ENCODE measurements at regions not wholly inside any gene's neighbourhood (a gene's known extent, or its start where the extent isn't known, plus 50 kb on each side); places are given as distances from the start of the nearest gene placed in this dataset.
A peak's percentile ranks its signal among the peaks of the same experiment; 100 is the strongest.
"Not testable (repeated sequence)": the region's sequence is repeated elsewhere in the genome, so short reads cannot be mapped to it uniquely, and the experiment has no call there.

DNA sequence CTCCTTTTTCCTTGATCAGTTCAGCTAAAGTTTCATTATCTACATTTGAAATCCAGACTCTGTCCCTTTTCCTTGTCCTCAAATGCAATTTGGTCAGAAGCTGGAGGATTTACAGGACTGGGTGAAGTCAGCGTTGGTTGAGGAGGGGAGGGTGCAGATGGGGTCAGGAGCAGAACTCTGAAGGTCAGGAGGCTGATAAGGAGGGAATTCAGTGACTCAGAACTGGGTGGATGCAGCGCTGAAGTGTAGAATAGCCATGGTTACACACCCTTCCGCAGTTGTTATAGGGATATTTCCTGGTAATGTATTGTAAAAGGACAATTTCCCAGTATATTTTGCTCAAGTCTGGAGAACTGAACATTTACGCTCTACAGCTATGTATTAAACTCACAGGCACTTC is 133.1 kb upstream of the FOXA2 start:
- in situ Hi-C loops (cut with HindIII; ENCODE audit: low pct_unique_long_range_greater_than_20kb, low sequenced_read_pairs) = no loop called here
- DNase-seq (ENCODE audit: low read depth, low spot score) = no peak

DNA sequence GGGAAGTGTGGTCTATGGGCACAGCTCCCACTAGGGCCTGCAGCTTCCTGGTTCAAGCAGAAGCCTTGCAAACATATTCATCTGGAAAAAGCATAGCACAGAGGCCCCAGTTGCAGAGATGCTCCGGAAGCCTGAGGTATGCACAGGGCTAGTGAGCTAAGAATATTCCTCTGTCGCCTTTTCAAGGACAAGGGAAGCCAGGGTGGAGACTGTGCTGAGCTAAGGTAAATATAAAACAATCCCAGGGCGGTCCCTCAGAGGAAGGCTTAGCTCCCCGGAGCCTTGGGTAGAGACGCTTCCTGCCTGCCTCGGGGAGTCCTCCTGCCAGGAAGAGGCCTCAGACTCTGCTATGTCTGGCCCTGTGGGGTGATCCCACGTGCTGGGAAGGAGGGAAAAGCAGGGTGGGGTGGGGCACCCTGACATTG is 134.8 kb upstream of the FOXA2 start:
- DNase-seq (ENCODE audit: low read depth, low spot score) = no peak
- in situ Hi-C loops (cut with HindIII; ENCODE audit: low pct_unique_long_range_greater_than_20kb, low sequenced_read_pairs) = no loop called here

DNA sequence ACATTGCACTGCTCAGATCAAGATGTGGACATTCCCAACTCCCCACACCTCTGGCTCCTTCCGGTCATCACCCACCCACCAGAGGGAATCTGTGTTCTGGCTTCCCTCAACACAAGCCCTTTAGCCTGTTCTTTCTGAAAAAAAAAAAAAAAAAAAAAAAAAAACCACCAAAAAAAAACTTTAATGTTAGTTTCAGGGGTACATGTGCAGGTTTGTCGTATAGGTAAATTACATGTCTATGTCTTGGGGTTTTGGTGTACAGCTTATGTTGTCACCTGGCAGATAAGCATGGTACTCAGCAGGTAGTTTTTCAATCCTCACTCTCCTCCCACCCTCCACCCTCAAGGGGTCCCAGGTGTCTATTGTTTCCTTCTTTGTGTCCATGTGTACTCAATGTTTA is 135.8 kb upstream of the FOXA2 start:
- no peak for DNase-seq (ENCODE audit: low read depth, low spot score)
- in situ Hi-C loops (cut with HindIII; ENCODE audit: low pct_unique_long_range_greater_than_20kb, low sequenced_read_pairs) = no loop called here

DNA sequence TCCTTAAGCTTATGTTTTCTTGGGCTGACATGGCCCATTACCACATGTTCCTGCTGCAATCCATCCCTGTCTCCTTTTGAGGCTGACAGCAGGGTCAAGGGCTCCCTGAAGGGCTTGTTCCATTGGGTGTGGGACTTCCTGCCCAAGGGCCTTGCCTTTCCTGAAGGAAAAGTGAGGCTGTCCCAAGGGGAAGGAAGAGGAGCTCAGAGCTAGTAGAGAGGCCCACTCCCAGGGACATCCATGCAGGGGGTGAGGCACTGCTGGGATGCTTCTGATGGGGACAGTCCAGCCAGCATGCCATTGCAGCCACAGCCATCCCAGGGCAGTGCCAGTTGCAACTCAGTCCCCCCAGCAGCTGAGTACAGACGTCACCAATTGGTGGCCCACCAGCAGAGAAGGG is 138.4 kb upstream of the FOXA2 start:
- no peak for DNase-seq (ENCODE audit: low read depth, low spot score)
- in situ Hi-C loops (cut with HindIII; ENCODE audit: low pct_unique_long_range_greater_than_20kb, low sequenced_read_pairs) = no loop called here

DNA sequence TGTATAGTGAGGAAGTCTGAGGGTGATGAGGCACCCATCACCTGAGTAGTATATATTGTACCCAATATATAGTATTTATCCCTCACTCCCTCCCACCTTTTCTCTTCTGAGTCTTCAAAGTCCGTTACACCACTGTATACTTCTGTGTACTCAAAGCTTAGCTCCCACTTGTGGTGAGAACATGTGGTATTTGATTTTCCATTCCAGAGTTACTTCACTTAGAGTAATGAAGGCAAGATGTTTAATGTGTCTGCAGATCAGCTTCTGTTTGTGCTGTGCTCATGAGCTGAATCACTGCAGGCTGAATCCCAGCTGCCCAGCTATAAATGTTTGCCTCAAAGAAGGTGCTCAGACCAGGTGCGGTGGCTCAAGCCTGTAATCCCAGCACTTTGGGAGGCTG is 139.3 kb upstream of the FOXA2 start:
- in situ Hi-C loops (cut with HindIII; ENCODE audit: low pct_unique_long_range_greater_than_20kb, low sequenced_read_pairs) = no loop called here
- no peak for DNase-seq (ENCODE audit: low read depth, low spot score)

DNA sequence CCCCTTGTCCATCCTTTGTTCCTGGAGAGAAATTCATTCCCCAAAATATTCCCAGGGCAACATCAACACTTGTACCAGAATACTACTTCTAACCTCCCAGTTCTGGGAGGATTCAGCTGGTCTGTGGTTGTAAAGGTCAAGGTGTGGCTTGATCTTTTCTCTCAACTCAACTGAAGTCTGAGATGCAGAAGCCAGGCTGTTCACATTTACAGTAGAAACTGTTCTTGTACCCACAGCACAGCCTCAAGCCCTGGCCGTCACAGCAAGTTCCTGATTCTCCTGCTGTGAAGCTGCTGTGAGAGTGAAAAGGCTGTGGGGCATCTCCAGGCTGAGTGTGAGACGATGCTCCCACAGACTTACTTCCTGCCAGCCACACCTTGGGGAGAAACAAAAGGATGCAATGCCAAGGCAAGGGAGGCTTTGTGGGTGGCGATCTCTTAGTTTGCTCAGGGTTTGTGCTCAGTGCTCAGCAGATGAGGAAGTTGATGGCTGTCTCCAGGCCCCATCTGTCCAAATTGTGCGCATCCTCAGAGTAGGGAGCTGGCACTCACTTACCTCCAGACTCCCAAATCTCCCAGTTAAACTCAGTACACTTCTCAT is 143.9 kb upstream of the FOXA2 start:
- DNase-seq (ENCODE audit: low read depth, low spot score) = no peak
- in situ Hi-C loops (cut with HindIII; ENCODE audit: low pct_unique_long_range_greater_than_20kb, low sequenced_read_pairs) = no loop called here

DNA sequence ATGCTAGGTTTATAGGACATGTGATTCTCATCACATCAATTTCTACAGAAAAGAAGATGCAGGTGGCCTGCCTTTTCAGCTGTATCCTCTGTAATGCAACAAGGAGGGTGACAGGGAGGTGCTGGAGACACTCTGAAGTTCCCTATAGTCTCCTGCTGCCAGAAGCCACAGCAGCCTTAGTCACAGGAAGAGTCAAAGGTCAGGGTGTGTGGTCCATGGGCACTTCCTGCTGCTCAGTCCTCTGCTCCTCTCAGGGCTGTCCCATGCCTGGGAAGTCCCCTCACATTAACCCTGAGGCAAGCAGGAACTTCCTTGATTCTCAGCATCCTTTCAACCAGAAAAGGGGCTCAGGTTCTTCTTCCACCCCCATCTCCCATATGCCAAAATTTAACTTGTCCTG is 144.8 kb upstream of the FOXA2 start:
- in situ Hi-C loops (cut with HindIII; ENCODE audit: low pct_unique_long_range_greater_than_20kb, low sequenced_read_pairs) = no loop called here
- DNase-seq (ENCODE audit: low read depth, low spot score) = no peak

DNA sequence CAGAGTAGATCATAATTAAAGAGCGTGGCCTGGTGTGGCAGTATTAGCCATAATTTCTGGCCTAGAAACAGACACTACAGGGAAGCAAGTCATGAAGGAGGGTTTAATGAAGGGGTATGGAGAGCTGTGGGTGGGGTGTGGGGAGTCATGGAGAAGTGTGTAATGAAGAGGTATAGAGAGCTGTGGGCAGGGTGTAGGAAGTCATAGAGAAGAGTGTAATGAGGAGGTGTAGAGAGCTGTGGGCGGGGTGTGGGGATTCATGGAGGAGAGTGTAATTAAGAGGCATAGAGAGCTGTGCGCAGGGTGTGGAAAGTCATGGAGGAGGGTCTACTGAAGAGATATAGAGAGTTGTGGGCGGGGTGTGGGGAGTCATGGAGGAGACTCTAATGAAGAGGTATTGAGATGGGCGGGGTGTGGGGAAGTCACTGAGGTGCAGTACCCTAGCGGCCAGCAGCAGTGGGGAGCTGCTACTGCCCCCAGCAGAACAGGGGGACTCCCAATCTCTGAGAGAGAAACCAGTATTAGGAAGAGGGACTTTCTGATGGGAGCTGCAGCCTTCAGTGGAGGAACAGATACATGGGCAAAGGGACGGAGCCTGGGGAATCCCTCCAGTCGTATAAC is 145.4 kb upstream of the FOXA2 start:
- no peak for DNase-seq (ENCODE audit: low read depth, low spot score)
- in situ Hi-C loops (cut with HindIII; ENCODE audit: low pct_unique_long_range_greater_than_20kb, low sequenced_read_pairs) = no loop called here

DNA sequence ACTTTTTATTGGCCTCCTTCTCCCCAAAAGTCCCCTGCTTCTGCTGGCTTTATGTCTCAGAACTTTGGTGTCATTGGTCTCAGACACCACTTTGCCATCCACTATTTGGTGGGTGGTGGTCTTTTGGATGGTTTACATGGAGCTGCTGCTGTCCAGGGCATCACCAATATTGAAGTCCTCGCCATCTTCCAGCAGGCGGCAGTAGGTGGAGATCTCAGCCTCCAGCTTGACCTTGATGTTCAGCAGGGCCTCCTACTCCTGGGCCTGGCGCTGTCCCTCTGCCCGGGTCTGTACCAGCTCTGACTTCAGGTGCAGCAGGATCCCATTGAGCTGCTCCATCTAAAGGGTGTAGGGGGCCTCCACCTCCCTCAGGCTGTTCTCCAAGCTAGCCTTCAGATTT is 148.4 kb upstream of the FOXA2 start:
- peak; percentile 30 for DNase-seq (ENCODE audit: low read depth, low spot score)
- in situ Hi-C loops (cut with HindIII; ENCODE audit: low pct_unique_long_range_greater_than_20kb, low sequenced_read_pairs) = no loop called here

DNA sequence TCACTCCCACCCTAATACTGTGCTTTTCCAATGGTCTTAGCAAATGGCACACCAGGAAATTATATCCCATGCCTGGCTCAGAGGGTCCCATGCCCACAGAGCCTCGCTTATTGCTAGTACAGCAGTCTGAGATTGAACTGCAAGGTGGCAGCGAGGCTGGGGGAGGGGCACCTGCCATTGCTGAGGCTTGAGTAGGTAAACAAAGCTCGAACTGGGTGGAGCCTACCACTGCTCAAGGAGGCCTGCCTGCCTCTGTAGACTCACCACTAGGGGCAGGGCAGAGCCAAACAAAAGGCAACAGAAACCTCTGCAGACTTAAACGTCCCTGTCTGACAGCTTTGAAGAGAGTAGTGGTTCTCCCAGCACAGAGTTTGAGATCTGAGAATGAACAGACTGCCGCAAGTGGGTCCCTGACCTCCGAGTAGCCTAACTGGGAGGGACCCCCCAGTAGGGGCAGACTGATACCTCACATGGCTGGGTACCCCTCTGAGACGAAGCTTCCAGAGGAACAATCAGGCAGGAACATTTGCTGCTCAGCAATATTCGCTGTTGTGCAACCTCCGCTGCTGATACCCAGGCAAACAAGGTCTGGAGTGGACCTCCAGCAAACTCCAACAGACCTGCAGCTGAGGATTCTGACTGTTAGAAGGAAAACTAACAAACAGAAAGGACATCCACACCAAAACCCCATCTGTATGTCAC is 150.7 kb upstream of the FOXA2 start:
- DNase-seq (ENCODE audit: low read depth, low spot score) = peak; percentile 64
- in situ Hi-C loops (cut with HindIII; ENCODE audit: low pct_unique_long_range_greater_than_20kb, low sequenced_read_pairs) = not testable (repeated sequence)

DNA sequence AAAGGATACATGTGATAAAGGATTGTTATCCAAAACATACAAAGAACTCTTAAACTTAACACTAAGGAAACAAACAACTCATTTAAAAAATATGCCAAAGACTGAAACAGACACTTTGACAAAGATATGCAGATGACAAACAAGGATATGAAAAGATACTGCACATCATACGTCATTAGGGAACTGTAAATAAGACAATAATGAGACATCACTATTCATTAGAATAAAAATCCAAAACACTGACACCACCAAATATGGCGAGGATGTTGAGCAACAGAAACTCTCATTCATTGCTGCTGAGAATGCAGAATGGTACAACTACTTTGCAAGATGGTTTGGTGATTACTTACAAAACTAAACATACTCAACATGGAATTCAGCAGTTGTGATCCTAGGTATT is 156.5 kb upstream of the FOXA2 start:
- DNase-seq (ENCODE audit: low read depth, low spot score) = no peak
- in situ Hi-C loops (cut with HindIII; ENCODE audit: low pct_unique_long_range_greater_than_20kb, low sequenced_read_pairs) = no loop called here

DNA sequence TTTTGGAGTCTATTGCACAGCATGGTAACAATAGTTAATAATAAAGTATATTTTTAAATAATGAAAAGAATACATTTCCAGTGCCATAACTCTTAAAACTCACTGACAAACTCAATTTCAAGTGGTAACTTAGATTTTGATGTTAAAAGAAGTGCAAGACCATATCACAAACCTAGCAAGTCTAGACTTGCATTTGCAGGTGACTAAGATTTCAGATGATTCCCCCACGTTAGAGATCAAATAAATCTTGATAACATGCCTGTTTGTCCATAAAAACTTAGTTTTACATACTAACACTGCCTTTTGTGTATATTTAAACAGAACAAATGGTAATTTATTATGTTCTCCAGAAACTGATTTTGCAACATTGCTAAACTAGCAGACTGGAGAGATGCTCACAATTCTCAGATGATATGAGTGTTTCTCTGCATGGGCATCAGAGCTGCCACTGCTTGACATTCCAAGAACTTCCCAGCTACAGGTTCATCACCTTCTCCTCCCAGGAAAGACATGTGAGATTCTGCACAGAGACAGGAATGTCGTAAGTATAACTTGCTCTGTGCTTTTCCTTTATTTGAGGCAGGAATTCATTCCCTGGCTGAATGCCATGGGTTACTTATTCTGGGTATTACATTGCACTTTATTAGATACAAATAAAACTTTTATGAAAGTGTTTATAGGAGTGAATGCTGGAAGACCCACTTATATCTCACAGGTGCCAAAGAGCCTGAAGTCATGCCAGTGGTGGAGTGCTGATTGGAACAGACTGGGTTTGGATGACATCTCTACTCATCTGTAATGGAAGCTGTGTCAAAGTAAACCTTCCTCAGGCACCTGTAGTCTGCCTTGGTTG is 160.2 kb upstream of the FOXA2 start:
- in situ Hi-C loops (cut with HindIII; ENCODE audit: low pct_unique_long_range_greater_than_20kb, low sequenced_read_pairs) = no loop called here
- DNase-seq (ENCODE audit: low read depth, low spot score) = no peak

DNA sequence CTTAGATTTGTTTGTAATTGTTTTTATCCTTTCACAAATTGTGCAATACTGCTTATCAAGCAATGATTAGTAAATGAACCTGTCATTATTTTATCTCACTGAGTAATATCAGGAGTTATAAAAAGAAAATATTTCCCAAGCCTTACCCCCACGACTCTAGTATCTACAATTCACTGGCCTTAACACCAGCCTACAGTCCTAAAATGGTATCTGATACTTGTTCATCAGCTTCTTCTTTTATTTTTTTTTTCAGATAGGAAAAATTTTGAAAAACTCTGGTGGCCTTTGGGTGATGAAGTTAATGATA is 160.8 kb upstream of the FOXA2 start:
- DNase-seq (ENCODE audit: low read depth, low spot score) = no peak
- in situ Hi-C loops (cut with HindIII; ENCODE audit: low pct_unique_long_range_greater_than_20kb, low sequenced_read_pairs) = no loop called here

DNA sequence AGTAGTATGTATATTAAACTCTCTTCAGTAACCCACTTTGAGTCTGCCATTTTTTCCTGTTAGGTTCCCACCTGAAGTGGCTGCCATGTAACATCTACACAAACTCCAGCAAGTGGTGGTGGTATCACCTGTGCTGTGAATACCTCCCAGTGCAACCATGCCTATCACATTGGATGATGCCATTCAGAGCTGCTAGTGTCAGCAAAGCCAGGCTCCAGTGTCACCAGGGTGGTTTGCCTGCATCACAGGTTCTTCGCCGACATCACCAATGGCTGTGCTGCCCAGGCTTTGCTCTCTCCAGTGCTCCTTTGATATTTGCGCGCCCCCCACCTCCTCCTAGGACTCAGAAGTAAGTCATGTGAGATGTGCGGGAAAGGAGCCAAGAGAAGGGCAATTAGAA is 162.6 kb upstream of the FOXA2 start:
- DNase-seq (ENCODE audit: low read depth, low spot score) = no peak
- in situ Hi-C loops (cut with HindIII; ENCODE audit: low pct_unique_long_range_greater_than_20kb, low sequenced_read_pairs) = no loop called here

DNA sequence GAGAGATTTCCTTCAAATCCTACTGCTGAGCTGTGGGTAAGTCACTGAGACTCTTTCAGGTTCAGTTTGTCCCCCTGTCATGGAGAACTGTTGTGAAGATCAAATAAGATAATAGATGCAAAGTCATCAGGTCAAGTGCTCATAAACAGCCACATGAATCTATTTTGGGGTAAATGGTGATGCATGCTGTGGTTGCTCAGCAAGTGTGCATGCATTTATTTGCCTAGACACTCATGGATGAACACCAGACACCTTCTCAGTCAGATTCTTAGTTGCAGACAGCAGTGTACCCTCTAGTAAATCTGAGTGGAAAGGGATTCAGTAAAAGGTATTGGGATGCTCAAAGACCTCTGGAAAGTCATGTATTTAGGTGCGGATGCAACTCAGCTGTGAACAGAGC is 168.0 kb upstream of the FOXA2 start:
- in situ Hi-C loops (cut with HindIII; ENCODE audit: low pct_unique_long_range_greater_than_20kb, low sequenced_read_pairs) = no loop called here
- no peak for DNase-seq (ENCODE audit: low read depth, low spot score)

DNA sequence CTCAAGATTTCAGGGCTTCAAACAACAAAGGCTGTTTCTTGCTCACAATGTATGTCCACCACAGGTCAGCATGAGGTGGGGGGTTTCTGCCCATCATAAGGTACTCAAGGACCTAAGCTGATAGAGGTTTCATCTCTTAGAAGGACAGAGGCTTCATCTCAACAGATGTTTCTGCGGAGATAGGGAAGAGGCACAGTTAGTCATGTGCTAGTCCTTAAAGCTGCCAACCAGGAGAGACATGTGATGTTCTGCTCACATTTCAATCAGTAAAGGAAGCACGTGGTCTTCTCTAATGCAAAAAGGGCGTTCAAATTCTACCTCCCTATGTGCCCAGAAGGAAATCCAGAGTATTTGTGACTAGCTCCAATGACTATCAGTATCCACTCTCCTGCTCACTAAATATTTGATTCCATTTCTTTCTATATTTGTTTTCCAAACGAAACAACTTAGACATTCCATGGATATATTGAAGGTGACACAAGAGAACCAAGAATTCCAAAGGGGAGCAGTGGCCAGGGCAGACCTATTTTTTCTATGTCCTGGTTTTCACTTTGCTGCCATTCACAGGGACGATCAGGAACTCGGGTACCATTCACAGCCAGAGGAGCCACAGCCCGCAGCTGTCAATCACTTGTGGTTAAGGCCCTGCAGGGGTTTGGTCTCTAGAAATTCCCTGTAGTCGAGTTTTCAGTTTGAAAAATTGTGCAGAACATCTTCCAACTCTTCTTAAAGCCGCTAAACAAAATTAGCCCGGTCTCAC is 173.2 kb upstream of the FOXA2 start:
- in situ Hi-C loops (cut with HindIII; ENCODE audit: low pct_unique_long_range_greater_than_20kb, low sequenced_read_pairs) = no loop called here
- DNase-seq (ENCODE audit: low read depth, low spot score) = peak; percentile 7

DNA sequence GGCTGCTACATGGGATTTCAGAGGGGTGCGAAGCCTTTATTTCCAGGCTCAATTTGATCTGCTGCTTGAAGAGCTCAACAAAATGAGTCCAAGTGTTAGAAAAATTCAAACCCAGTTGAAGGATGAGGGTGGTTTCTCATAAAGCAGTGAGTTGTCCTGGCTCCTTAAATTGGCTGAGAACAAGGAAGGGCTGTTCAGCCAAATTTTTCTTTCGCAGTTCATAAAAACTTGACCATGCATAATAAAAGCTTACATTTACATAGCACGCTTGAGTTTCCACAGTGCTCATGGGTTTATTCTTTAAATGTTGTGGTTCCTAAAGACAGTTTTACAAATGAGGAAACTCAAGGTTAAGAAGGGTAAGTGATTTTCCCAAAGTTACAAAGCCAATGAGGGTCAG is 174.4 kb upstream of the FOXA2 start:
- in situ Hi-C loops (cut with HindIII; ENCODE audit: low pct_unique_long_range_greater_than_20kb, low sequenced_read_pairs) = no loop called here
- DNase-seq (ENCODE audit: low read depth, low spot score) = no peak

All from SK-MEL-5 (cell line).